ENCODE measurements at regions not wholly inside any gene's neighbourhood (a gene's known extent, or its start where the extent isn't known, plus 50 kb on each side); places are given as distances from the start of the nearest gene placed in this dataset.
"Not testable (repeated sequence)": the region's sequence is repeated elsewhere in the genome, so short reads cannot be mapped to it uniquely, and the experiment has no call there.

DNA sequence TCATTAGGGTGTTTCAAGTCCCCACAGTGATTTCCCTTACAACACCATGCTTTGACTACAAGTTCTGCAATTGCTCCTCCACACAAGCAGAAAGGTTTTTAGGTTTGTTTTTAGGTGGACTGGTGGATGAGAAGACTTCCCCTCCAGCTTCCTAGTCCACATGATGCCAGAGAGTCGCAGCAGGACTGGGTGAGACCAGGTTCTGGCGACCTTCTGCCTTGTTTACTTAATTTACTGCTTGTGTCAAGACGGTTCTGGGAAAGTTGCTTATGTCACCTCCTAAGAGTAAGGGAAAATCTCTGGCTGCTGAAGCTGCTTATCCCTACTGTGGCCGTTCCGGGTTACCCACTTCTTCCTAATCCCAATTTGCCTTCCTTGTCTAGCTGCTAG, 76.4 kb downstream of the GLUL start:
- TF ChIP-seq, protein P1, sequence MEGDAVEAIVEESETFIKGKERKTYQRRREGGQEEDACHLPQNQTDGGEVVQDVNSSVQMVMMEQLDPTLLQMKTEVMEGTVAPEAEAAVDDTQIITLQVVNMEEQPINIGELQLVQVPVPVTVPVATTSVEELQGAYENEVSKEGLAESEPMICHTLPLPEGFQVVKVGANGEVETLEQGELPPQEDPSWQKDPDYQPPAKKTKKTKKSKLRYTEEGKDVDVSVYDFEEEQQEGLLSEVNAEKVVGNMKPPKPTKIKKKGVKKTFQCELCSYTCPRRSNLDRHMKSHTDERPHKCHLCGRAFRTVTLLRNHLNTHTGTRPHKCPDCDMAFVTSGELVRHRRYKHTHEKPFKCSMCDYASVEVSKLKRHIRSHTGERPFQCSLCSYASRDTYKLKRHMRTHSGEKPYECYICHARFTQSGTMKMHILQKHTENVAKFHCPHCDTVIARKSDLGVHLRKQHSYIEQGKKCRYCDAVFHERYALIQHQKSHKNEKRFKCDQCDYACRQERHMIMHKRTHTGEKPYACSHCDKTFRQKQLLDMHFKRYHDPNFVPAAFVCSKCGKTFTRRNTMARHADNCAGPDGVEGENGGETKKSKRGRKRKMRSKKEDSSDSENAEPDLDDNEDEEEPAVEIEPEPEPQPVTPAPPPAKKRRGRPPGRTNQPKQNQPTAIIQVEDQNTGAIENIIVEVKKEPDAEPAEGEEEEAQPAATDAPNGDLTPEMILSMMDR (conservative IDR thresholded peaks at IDR 0.05; ENCODE audit: low read depth, low read length) = no peak
- no peak for DNase-seq (ENCODE audit: low read depth)
- no peak overlapping the region for H3K4me3 ChIP-seq (ENCODE audit: low read depth, low read length)

DNA sequence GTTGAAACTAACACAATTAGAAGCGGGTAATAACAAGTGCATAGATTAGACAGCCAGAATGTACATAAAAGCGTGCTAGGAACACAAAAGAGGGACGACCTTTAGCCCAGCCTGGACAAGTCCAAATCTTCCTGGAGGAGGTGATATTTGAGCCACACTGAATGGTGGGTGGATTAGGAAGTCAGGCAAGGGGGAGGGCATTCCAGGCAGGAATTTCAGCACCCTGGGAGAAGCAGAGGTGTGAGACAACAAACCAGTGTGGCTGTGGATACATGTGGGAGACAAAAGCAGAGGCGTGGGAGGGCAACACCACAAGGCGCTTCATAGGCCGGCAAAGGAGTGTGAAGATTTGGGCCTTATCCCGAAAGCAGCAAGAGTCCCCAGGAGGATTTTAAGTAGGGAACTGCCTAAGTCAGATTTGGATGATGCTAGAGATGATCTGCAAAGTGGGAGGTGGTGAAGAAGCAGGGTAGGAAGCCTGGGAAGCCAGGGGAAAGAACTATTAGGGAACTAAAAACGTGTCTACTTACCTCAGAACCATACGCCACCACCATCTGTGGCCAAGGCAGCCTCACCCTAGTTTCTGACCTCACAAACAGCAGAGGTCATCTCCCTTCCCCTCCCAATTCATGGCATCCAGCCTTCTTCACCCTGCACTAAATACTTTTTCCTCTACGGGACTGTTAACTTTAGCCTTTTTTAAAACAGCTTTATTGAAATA, 81.8 kb downstream of the GLUL start:
- TF ChIP-seq, protein P1 (conservative IDR thresholded peaks at IDR 0.05; ENCODE audit: low read depth, low read length) = no peak
- DNase-seq (ENCODE audit: low read depth) = no peak
- H3K4me3 ChIP-seq (ENCODE audit: low read depth, low read length) = no peak overlapping the region

DNA sequence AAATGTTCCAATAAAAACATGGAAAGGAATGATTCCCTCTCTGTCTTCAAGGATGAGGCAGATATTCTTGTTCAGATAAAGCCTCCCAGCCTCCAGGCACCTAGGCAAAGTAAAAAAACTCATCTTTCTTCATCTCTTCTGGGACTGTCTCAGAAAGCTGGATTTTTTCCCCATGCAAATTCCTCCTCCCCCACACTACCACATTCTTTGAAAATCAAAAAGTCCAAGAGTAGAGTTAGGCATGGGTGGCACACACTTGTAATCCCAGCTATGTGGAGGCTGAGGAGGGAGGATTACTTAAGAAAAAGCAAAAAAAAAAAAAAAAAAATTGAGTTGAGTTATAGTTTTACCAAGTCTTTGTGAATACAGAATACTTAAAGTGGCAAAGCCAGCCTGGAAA, 82.8 kb downstream of the GLUL start:
- no peak overlapping the region for H3K4me3 ChIP-seq (ENCODE audit: low read depth, low read length)
- DNase-seq (ENCODE audit: low read depth) = no peak
- TF ChIP-seq, protein P1 (conservative IDR thresholded peaks at IDR 0.05; ENCODE audit: low read depth, low read length) = no peak

DNA sequence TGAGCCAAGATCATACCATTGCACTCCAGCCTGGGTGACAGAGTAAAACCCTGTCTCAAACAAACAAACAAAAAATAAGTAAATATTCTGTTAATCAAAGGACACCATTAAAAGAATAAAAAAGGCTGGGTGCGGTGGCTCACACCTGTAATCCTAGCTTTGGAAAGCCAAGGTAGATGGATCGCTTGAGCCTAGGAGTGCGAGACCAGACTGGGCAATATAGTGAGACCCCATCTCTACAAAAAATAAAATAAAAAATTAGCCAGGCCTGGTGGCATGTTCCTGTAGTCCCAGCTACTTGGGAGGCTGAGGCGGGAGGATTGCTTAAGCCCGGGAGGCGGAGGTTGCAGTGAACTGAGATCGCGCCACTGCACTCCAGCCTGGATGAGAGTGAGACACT, 84.1 kb downstream of the GLUL start:
- not testable (repeated sequence) for DNase-seq (ENCODE audit: low read depth); H3K4me3 ChIP-seq (ENCODE audit: low read depth, low read length)

DNA sequence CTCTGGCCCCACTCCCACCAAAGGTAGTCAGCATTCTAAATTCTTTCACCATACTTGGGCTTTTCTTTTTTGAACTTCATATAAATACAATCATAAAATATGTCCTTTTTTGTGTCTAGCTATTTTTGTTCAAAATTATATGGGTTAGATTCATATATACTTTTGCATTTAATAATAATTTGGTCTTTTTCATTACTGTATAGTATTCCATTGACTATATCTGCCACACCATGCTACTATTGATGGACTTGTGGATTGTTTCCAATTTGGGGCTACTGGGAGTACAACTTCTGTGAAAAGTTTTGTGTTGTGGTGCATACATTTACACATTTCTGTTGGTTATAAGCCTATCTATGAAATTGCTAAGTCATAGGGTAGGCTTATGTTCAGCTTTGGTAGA, 85.7 kb downstream of the GLUL start:
- TF ChIP-seq, protein P1 (conservative IDR thresholded peaks at IDR 0.05; ENCODE audit: low read depth, low read length) = no peak
- DNase-seq (ENCODE audit: low read depth) = no peak
- no peak overlapping the region for H3K4me3 ChIP-seq (ENCODE audit: low read depth, low read length)

DNA sequence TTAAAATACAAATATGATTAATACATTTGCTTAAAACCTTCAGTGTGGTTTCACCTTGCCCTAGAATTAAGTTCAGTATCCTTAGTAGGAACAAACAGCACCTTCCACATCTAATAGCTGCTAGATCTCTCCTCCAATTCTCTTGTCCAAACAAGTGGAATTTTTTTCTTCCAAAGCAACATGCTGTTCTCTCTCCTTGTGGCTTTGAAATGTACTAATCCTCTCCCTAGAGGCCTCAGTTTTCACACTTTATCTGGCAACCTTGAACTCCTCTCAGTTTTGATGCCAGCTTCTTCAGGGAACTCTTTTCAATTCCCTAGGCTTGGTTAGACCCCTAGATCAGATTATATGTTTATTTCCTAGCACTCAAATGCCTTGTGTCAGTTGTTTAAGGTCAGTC, 87.0 kb downstream of the GLUL start:
- no peak for DNase-seq (ENCODE audit: low read depth)
- H3K4me3 ChIP-seq (ENCODE audit: low read depth, low read length) = no peak overlapping the region
- TF ChIP-seq, protein P1 (conservative IDR thresholded peaks at IDR 0.05; ENCODE audit: low read depth, low read length) = no peak

DNA sequence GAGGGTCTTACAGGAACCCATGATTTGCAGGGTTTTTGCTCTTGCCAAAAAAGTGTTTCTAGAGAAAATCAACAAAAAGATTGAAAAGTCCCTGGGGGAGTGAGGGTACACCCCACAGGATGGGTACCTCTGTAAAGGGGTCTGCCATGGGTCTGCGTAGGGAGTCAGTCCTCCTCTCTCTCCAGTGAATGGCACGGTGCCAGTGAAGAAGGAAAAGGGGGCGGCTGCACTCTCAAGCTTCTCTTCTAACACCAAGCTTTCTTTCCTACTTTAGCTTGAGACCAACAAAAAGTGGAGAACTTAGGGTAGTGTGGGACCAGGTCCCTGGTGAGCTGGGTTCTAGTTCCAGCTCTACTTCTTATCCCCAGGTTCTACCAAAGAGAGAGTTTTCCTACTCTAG, 87.4 kb downstream of the GLUL start:
- DNase-seq (ENCODE audit: low read depth) = no peak
- TF ChIP-seq, protein P1 (conservative IDR thresholded peaks at IDR 0.05; ENCODE audit: low read depth, low read length) = no peak
- no peak overlapping the region for H3K4me3 ChIP-seq (ENCODE audit: low read depth, low read length)
